ENCODE measurements at regions not wholly inside any gene's neighbourhood (a gene's known extent, or its start where the extent isn't known, plus 50 kb on each side); places are given as distances from the start of the nearest gene placed in this dataset.

- no peak for TF ChIP-seq CTCF (IDR thresholded peaks at IDR 0.05)
- no peak for TF ChIP-seq POLR2A (IDR thresholded peaks at IDR 0.05)
Measured at GRCh38 chr12:5332551-5332950, 99.4 kb upstream of the NTF3 start.

Data from Peyer's patch (tissue), 4 donors.